ENCODE measurements at regions not wholly inside any gene's neighbourhood (a gene's known extent, or its start where the extent isn't known, plus 50 kb on each side); places are given as distances from the start of the nearest gene placed in this dataset.

GRCh38 chr9:40927260-40927631 is 201.2 kb downstream of the FOXD4L6 start:
- TF ChIP-seq CTCF (IDR thresholded peaks at IDR 0.05) (no peak), POLR2A (IDR thresholded peaks at IDR 0.05) (no peak)

Data from ovary (tissue), 3 donors.